Progenitor cell of endocrine pancreas (in vitro differentiated cells): ENCODE measurements at regions not wholly inside any gene's neighbourhood (a gene's known extent, or its start where the extent isn't known, plus 50 kb on each side); places are given as distances from the start of the nearest gene placed in this dataset.
"Not testable (repeated sequence)": the region's sequence is repeated elsewhere in the genome, so short reads cannot be mapped to it uniquely, and the experiment has no call there.

Source experiments
- DNase-seq: peaks from one replicate; pipeline ENCODE4 v3.0.0; 2021; ENCODE audit warnings: low spot score; ENCODE audit not compliant: unreplicated experiment
- H3K27ac Mint-ChIP-seq: 2 replicates; pipeline ENCODE4 v1.8.0; 2021; ENCODE audit warnings: mild to moderate bottlenecking, moderate library complexity, mixed read lengths
- H3K27me3 Mint-ChIP-seq: 2 replicates; pipeline ENCODE4 v1.8.0; 2021; ENCODE audit warnings: mixed read lengths
- H3K36me3 Mint-ChIP-seq: 2 replicates; pipeline ENCODE4 v1.8.0; 2022; ENCODE audit warnings: mixed read lengths; ENCODE audit not compliant: insufficient read depth
- H3K4me1 Mint-ChIP-seq: 2 replicates; pipeline ENCODE4 v1.8.0; 2021; ENCODE audit warnings: low read depth, mixed read lengths
- H3K4me3 Mint-ChIP-seq: 2 replicates; pipeline ENCODE4 v1.8.0; 2021; ENCODE audit warnings: low read depth, mild to moderate bottlenecking, moderate library complexity, mixed read lengths
- H3K9me3 Mint-ChIP-seq: 2 replicates; pipeline ENCODE4 v1.8.0; 2021; ENCODE audit warnings: low read depth, mixed read lengths
- TF ChIP-seq, protein P1 (sequence below): fragments of 200-600 bp; sonication (generic); IDR thresholded peaks from one replicate; pipeline ENCODE4 v1.5.0; 2021; ENCODE audit warnings: antibody characterized with exemption, mild to moderate bottlenecking; ENCODE audit not compliant: unreplicated experiment

DNA sequence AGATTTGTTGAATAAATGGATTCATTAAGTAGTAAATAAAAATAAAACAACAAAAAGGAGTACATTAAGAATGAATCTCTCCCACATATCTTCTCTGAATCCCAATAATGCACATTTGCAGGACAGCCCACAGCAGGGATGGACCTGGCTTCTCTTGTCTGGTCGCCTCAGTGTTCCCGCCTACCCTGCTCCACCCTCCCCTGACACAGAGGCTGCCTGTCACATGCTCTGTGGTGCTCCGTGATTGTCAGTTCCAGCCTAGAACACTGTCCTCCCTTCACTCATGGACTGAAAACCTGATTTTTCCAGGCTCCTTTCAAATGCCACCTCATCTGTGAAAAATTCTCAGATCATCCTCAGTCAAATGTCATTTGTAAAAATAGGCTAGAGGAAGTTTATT lies 94.5 kb upstream of the GPR12 start:
- DNase-seq: no peak
- Mint-ChIP-seq H3K4me1 (peaks cover 5% of the 10 kb centered on the region), H3K27me3 (peaks cover 34% of the 10 kb centered on the region), H3K4me3 (no peak overlapping the region), H3K9me3 (no peaks in the 10 kb centered on the region), H3K36me3 (no peaks in the 10 kb centered on the region), H3K27ac (no peak overlapping the region)
- TF ChIP-seq, protein P1, sequence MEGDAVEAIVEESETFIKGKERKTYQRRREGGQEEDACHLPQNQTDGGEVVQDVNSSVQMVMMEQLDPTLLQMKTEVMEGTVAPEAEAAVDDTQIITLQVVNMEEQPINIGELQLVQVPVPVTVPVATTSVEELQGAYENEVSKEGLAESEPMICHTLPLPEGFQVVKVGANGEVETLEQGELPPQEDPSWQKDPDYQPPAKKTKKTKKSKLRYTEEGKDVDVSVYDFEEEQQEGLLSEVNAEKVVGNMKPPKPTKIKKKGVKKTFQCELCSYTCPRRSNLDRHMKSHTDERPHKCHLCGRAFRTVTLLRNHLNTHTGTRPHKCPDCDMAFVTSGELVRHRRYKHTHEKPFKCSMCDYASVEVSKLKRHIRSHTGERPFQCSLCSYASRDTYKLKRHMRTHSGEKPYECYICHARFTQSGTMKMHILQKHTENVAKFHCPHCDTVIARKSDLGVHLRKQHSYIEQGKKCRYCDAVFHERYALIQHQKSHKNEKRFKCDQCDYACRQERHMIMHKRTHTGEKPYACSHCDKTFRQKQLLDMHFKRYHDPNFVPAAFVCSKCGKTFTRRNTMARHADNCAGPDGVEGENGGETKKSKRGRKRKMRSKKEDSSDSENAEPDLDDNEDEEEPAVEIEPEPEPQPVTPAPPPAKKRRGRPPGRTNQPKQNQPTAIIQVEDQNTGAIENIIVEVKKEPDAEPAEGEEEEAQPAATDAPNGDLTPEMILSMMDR: no peak

DNA sequence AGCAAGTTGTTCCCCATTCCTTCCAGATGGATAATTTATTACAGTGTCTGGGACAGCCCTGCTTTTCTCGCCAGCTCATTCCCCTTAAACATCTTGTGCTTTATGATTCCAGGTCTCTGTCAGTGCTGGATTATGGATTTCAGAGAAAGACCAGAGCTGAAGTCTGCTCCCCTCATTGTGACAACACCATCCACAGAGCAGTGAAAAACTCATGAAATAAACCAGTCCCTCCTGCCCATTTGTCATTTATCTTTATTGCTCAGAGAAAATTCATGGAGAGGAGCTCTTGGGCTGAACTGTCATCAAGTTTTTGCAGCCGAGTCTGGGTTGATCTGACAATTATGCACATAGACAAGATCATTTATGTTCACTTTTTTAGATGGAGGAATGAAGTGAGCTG lies 92.7 kb upstream of the GPR12 start:
- Mint-ChIP-seq H3K4me3 (no peak overlapping the region), H3K27ac (no peak overlapping the region), H3K27me3 (peaks cover 24% of the 10 kb centered on the region), H3K36me3 (no peaks in the 10 kb centered on the region), H3K9me3 (no peaks in the 10 kb centered on the region), H3K4me1 (peaks cover 5% of the 10 kb centered on the region)
- no peak for DNase-seq
- TF ChIP-seq, protein P1: no peak

DNA sequence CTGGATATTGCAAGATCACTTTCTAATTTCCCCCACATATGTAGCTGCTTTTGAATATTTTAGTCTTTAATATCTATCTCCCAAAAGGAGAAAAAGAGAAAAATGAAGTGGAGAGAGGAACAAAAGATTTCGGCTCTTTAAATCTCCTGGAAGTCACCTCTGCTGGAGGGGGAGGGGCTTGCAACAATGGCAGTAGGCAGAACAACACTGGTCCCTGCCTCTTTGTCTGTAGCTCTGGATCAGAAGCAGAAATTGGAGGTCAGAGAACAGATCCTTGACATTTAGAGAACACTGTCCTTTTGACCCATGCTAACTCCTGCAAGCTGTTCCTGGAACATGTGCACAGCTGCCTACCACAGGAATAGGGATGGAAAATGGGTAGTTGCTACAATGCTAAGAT lies 86.7 kb upstream of the GPR12 start:
- Mint-ChIP-seq H3K4me1 (peaks cover 9% of the 10 kb centered on the region), H3K9me3 (peaks cover 2% of the 10 kb centered on the region), H3K4me3 (no peak overlapping the region), H3K36me3 (no peaks in the 10 kb centered on the region), H3K27ac (no peak overlapping the region), H3K27me3 (no peaks in the 10 kb centered on the region)
- TF ChIP-seq, protein P1: no peak
- DNase-seq: no peak

DNA sequence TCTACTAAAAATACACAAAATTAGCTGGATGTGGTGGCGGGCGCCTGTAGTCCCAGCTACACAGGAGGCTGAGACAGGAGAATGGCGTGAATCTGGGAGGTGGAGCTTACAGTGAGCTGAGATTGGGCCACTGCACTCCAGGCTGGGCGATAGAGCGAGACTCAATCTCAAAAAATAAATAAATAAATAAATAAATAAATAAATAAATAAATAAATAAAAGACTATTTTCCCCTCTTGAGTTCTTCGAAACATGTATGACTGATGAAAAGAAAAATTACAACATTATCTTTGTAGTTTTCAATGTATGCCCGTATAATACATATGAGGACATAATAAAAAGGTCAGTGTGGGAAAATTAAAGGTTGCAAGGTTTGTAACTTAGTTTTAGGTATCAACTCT lies 84.5 kb upstream of the GPR12 start:
- not testable (repeated sequence) for H3K27me3 Mint-ChIP-seq, H3K4me3 Mint-ChIP-seq, H3K9me3 Mint-ChIP-seq, H3K27ac Mint-ChIP-seq, DNase-seq, H3K4me1 Mint-ChIP-seq, H3K36me3 Mint-ChIP-seq

DNA sequence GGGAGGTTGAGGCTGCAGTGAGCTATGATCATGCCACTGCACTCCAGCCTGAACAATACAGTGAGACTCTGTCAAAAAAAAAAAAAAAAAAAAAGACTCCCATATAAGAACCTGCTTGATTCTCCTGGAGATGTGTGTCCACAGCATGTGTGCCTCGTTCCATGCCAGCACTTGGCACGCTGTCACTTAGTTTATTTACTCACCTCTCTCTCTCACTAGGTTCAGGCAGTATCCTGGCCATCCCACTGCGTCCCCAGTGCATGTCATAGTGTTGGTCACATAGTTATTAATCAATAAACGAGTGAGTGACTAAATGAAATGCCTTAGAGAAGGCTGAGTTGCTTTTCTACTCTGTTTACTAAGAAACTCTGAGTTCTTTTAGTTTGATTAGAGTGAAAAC lies 79.1 kb upstream of the GPR12 start:
- TF ChIP-seq, protein P1: no peak
- DNase-seq: no peak
- no peaks in the 10 kb centered on the region for H3K9me3 Mint-ChIP-seq
- no peak overlapping the region for H3K4me3 Mint-ChIP-seq
- no peak overlapping the region for H3K27ac Mint-ChIP-seq
- peaks cover 8% of the 10 kb centered on the region for H3K27me3 Mint-ChIP-seq
- H3K36me3 Mint-ChIP-seq: no peaks in the 10 kb centered on the region
- H3K4me1 Mint-ChIP-seq: no peaks in the 10 kb centered on the region

DNA sequence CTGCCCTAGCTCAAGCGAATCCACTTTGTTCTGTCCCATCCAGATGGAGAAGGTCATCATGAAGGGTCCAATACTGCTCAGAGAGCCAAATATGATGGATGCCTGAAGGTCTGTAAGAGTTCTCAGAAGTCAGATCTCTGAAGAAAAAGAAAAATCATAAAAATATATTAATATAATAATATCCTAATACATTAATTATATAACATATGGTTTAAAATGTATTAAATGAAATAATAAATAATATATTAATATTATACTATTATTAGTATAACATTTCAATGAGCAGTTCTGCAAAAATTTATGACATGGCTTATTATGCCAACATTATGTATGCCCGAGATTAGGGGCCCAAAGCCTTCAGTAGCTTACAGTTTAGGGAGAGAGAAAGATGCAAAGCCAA lies 78.2 kb upstream of the GPR12 start:
- Mint-ChIP-seq H3K9me3 (no peaks in the 10 kb centered on the region), H3K27me3 (peaks cover 8% of the 10 kb centered on the region), H3K36me3 (no peaks in the 10 kb centered on the region), H3K4me1 (no peaks in the 10 kb centered on the region), H3K27ac (no peak overlapping the region), H3K4me3 (no peak overlapping the region)
- TF ChIP-seq, protein P1: no peak
- no peak for DNase-seq
